SIG-M5 treated with dmso at 0.1 percent for 504 hours (cell line): ENCODE measurements at regions not wholly inside any gene's neighbourhood (a gene's known extent, or its start where the extent isn't known, plus 50 kb on each side); places are given as distances from the start of the nearest gene placed in this dataset.

Source experiments
- DNase-seq: peaks from one replicate; lab custom pipeline; 2025; ENCODE audit not compliant: unreplicated experiment; lab: John Stamatoyannopoulos, UW

- no peak for DNase-seq
Observed at GRCh38 chr1:213669964-213670691, 317.6 kb upstream of the PROX1 start.

GRCh38 chr1:213670692-213671023, 317.1 kb upstream of the PROX1 start:
- no peak for DNase-seq

GRCh38 chr1:213675043-213675442, 312.7 kb upstream of the PROX1 start:
- no peak for DNase-seq

GRCh38 chr1:213676736-213677135, 311.0 kb upstream of the PROX1 start:
- no peak for DNase-seq

GRCh38 chr1:213678348-213678747, 309.4 kb upstream of the PROX1 start:
- DNase-seq: no peak

- no peak for DNase-seq
Observed at GRCh38 chr1:213678753-213679152, 309.0 kb upstream of the PROX1 start.

- no peak for DNase-seq
Observed at GRCh38 chr1:213679153-213679552, 308.6 kb upstream of the PROX1 start.

GRCh38 chr1:213680677-213681325, 307.0 kb upstream of the PROX1 start:
- no peak for DNase-seq

GRCh38 chr1:213681788-213682340, 305.9 kb upstream of the PROX1 start:
- no peak for DNase-seq

GRCh38 chr1:213683529-213683928, 304.2 kb upstream of the PROX1 start:
- DNase-seq: no peak

- no peak for DNase-seq
Observed at GRCh38 chr1:213684454-213684853, 303.3 kb upstream of the PROX1 start.

- no peak for DNase-seq
Observed at GRCh38 chr1:213685992-213686582, 301.7 kb upstream of the PROX1 start.

- DNase-seq: no peak
Observed at GRCh38 chr1:213686983-213687382, 300.8 kb upstream of the PROX1 start.

- no peak for DNase-seq
Observed at GRCh38 chr1:213687832-213688231, 299.9 kb upstream of the PROX1 start.

- no peak for DNase-seq
Observed at GRCh38 chr1:213688655-213689054, 299.1 kb upstream of the PROX1 start.

- no peak for DNase-seq
Observed at GRCh38 chr1:213689260-213689659, 298.5 kb upstream of the PROX1 start.

GRCh38 chr1:213690341-213690917, 297.3 kb upstream of the PROX1 start:
- DNase-seq: no peak

GRCh38 chr1:213692321-213692720, 295.5 kb upstream of the PROX1 start:
- DNase-seq: no peak

- DNase-seq: no peak
Observed at GRCh38 chr1:213693864-213694263, 293.9 kb upstream of the PROX1 start.

GRCh38 chr1:213697192-213697802, 290.5 kb upstream of the PROX1 start:
- no peak for DNase-seq

GRCh38 chr1:213698092-213698702, 289.6 kb upstream of the PROX1 start:
- no peak for DNase-seq
